Fibroblast of upper back skin (primary cell): ENCODE measurements at regions not wholly inside any gene's neighbourhood (a gene's known extent, or its start where the extent isn't known, plus 50 kb on each side); places are given as distances from the start of the nearest gene placed in this dataset.

Experiments
- DNase-seq: peaks from one replicate; pipeline ENCODE4 v3.0.0-alpha.2; 2013

GRCh38 chr15:85943791-85944190, 135.9 kb upstream of the AGBL1 start:
- no peak for DNase-seq

GRCh38 chr15:85947021-85947420, 132.7 kb upstream of the AGBL1 start:
- no peak for DNase-seq

GRCh38 chr15:85947936-85948335, 131.7 kb upstream of the AGBL1 start:
- DNase-seq, result no peak

- no peak for DNase-seq
These were observed 129.6 kb upstream of the AGBL1 start for GRCh38 chr15:85950101-85950500.

- no peak for DNase-seq
These were observed 125.1 kb upstream of the AGBL1 start for GRCh38 chr15:85954586-85954985.

GRCh38 chr15:85955501-85956391, 123.9 kb upstream of the AGBL1 start:
- no peak for DNase-seq

- peak; percentile 10 for DNase-seq
These were observed 123.0 kb upstream of the AGBL1 start for GRCh38 chr15:85956532-85957275.

- DNase-seq, result no peak
These were observed 120.1 kb upstream of the AGBL1 start for GRCh38 chr15:85959611-85960010.

- no peak for DNase-seq
These were observed 119.3 kb upstream of the AGBL1 start for GRCh38 chr15:85960381-85960780.

GRCh38 chr15:85961821-85962220, 117.8 kb upstream of the AGBL1 start:
- no peak for DNase-seq

GRCh38 chr15:85963262-85963760, 116.4 kb upstream of the AGBL1 start:
- DNase-seq, result no peak

- no peak for DNase-seq
These were observed 115.2 kb upstream of the AGBL1 start for GRCh38 chr15:85964471-85964870.

- DNase-seq, result no peak
These were observed 112.1 kb upstream of the AGBL1 start for GRCh38 chr15:85967553-85967952.

GRCh38 chr15:85972805-85973540, 106.7 kb upstream of the AGBL1 start:
- no peak for DNase-seq

- DNase-seq, result no peak
These were observed 105.9 kb upstream of the AGBL1 start for GRCh38 chr15:85973584-85974347.

GRCh38 chr15:85974348-85974705, 105.3 kb upstream of the AGBL1 start:
- peak; percentile 13 for DNase-seq

- DNase-seq, result no peak
These were observed 104.9 kb upstream of the AGBL1 start for GRCh38 chr15:85974742-85975141.

- no peak for DNase-seq
These were observed 103.6 kb upstream of the AGBL1 start for GRCh38 chr15:85976102-85976501.

GRCh38 chr15:85976986-85977385, 102.7 kb upstream of the AGBL1 start:
- peak; percentile 56 for DNase-seq

GRCh38 chr15:85977586-85977985, 102.1 kb upstream of the AGBL1 start:
- no peak for DNase-seq

GRCh38 chr15:85979929-85980328, 99.7 kb upstream of the AGBL1 start:
- DNase-seq, result no peak

- DNase-seq, result no peak
These were observed 98.7 kb upstream of the AGBL1 start for GRCh38 chr15:85980946-85981345.

- no peak for DNase-seq
These were observed 95.4 kb upstream of the AGBL1 start for GRCh38 chr15:85984241-85984640.
